ENCODE measurements at regions not wholly inside any gene's neighbourhood (a gene's known extent, or its start where the extent isn't known, plus 50 kb on each side); places are given as distances from the start of the nearest gene placed in this dataset.

DNA sequence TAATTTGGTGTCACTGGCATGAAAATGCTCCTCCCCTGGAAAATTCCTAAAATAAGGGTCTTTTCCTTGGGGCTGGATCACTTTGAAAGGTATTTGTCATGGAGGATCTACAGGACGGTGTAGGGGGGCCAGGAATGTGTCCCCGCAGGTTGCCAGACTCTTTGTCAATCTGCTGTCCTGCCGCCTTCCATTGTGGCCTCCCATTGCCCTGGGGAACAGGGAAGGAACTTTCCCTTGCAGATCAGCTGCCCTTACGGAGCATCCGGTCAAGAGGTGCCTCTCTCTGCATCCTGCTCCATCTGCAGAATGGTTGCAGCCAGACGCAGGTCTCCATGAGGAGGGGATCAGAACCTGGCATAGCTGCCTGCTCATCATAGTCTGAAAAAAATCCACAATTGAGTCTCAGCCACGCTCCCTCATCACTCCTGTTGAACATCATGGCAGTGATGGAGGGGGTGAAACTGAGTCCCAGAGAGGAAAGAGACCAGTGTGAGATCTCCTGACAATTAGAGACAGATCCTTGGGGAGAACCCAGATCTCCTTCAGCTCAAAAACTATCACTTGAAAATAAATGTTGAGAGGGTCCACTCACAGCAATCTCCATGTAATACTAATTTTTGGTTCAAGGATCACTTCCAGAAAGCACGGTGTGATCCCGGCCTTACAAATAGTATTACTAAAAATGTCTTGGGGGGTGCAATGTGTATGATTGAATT, 244.8 kb downstream of the MYCN start:
- TF ChIP-seq, protein P1, sequence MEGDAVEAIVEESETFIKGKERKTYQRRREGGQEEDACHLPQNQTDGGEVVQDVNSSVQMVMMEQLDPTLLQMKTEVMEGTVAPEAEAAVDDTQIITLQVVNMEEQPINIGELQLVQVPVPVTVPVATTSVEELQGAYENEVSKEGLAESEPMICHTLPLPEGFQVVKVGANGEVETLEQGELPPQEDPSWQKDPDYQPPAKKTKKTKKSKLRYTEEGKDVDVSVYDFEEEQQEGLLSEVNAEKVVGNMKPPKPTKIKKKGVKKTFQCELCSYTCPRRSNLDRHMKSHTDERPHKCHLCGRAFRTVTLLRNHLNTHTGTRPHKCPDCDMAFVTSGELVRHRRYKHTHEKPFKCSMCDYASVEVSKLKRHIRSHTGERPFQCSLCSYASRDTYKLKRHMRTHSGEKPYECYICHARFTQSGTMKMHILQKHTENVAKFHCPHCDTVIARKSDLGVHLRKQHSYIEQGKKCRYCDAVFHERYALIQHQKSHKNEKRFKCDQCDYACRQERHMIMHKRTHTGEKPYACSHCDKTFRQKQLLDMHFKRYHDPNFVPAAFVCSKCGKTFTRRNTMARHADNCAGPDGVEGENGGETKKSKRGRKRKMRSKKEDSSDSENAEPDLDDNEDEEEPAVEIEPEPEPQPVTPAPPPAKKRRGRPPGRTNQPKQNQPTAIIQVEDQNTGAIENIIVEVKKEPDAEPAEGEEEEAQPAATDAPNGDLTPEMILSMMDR (IDR thresholded peaks at IDR 0.05): no peak
- no peak for TF ChIP-seq POLR2A (IDR thresholded peaks at IDR 0.05)

Data from sigmoid colon (tissue), 3 donors.